GM21360 (cell line): ENCODE measurements at regions not wholly inside any gene's neighbourhood (a gene's known extent, or its start where the extent isn't known, plus 50 kb on each side); places are given as distances from the start of the nearest gene placed in this dataset.

Experiments used
- ATAC-seq: cut with Tn5 transposase; IDR thresholded peaks from one replicate; pipeline ENCODE4 v1.9.1; 2021; ENCODE audit warnings: mild to moderate bottlenecking, moderate library complexity; ENCODE audit not compliant: unreplicated experiment

- no peak for ATAC-seq
Observed at GRCh38 chr12:58186401-58186800, 245.0 kb downstream of the ATP23 start.

GRCh38 chr12:58186914-58187313, 245.5 kb downstream of the ATP23 start:
- no peak for ATAC-seq

DNA sequence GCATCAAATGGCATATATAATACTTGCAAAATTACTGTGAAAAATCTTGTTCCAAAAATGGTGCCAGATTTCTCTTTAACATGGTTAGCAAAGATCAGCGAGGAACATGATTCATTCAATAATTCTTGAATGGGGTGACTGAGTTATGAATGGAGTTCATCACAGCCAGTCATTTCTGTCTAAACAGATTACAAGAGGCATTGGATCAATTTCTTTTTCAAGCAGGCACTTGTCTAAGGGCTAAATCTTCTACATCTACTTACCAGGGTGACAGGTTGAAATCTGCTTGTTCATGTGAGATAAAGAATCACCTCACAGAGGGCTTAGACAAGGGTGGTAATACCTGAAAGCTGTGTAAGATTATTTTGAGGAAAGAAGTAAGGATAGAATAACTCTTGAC, 247.7 kb downstream of the ATP23 start:
- ATAC-seq = no peak

- ATAC-seq = no peak
Observed at GRCh38 chr12:58189893-58190292, 248.5 kb downstream of the ATP23 start.

DNA sequence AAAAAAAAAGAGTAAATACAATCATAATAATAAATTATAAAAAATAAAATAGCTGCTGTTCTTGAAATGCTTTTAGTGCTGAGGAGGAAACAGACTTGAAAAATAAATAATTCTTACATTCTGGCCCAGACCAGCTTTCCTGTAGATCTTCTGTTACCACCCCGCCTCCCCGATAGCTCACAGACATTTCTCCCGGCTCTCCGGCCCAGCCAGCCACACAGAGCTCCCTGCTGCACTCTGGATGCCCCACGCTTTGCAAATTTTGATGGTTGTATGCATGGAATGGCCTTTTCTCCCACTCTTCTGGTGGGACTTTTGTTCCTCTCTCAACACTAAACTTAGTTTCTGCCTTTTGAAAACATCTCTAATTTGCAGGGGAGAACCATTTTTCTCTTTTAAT, 249.3 kb downstream of the ATP23 start:
- no peak for ATAC-seq

GRCh38 chr12:58196971-58197370, 255.6 kb downstream of the ATP23 start:
- ATAC-seq = no peak

DNA sequence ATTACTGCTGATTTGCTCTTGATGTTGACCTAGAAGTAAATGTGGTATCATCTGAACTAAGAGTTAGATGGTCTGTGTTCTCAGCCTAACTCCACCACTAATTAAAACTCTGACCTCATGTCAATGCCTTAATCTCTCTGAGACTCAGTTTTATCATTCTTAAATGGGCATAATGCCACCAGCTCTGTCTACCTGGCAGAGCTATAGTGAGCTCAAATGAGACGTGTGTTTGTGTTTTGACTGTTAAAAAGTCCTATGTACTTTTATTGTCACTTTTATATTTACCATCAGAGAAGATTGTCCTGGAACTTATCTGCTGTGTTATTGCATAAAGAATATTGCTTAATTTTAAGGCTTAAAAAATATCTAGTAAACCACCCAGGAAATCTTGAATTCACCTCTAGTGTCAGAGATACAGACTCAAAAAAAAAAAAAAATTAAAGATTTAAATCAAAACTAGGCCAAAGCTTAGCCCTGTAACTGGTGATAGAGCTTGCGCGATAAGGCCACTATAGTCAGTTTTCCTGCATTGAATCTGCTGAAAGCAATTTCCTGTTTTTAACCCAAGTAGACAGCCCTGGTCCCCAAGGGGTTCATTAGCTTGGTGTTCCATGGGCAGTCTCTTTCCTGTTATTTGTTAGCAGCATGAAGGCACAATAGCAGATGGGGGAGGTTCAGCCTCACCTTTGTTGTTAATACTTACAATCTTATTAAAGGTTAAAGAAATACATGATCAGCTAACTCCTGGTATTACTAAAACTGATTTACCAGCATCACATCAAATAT, 261.8 kb downstream of the ATP23 start:
- ATAC-seq = no peak

DNA sequence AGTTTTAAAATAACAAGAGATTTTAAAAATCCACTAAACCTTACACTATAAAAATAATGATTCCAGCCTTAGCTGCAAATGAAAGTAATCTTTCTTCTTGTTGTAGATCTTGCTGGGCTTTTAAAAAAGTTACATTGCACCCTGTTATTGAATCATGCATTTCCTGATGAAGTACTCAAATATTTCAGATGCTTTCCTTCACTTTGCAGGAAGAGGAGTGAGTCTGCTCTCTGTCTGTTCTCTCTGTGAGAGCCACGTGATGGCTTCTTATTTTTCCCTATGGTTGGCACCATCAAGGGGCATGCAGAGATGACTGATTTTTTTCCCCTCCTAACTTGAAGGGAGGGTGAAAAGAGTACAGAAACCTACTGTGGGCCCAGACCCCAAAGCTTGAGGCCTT, 262.7 kb downstream of the ATP23 start:
- ATAC-seq = no peak

- ATAC-seq = no peak
Observed at GRCh38 chr12:58206876-58207275, 265.5 kb downstream of the ATP23 start.

DNA sequence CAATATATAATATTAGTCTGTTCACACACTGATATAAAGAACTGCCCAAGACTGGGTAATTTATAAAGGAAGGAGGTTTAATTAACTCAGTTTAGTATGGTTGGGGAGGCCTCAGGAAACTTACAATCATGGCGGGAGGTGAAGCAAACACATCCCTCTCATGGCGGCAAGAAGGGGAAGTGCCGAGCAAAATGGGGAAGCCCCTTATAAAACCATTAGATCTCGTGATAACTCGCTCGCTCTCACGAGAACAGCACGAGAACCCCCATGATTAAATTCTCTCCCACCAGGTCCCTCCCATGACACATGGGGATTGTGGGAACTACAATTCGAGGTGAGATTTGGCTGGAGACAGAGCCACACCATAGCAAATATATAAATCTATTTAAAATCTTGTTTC, 269.8 kb downstream of the ATP23 start:
- ATAC-seq = no peak

- no peak for ATAC-seq
Observed at GRCh38 chr12:58217130-58217529, 275.8 kb downstream of the ATP23 start.

GRCh38 chr12:58224536-58225105, 283.3 kb downstream of the ATP23 start:
- ATAC-seq = no peak

GRCh38 chr12:58225203-58225877, 284.0 kb downstream of the ATP23 start:
- ATAC-seq = no peak

DNA sequence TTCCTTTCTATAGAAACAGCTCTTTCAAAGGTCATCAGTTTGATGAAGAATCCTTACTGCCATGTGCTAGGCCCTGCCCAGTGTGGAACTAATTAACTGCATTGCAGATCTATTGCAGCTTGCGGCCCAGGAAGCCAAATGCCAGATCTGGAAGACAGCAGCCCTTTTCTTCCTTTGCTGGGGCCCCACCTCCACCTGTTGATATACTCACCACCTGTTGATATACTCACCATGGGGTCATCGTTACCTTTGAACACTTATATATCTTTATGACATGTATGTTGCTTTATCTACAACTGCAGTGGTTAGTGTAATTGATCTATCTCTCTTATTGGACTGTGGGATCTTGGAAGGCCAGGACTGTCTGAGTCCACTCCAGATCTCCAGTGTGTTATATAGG, 292.5 kb downstream of the ATP23 start:
- ATAC-seq = no peak

DNA sequence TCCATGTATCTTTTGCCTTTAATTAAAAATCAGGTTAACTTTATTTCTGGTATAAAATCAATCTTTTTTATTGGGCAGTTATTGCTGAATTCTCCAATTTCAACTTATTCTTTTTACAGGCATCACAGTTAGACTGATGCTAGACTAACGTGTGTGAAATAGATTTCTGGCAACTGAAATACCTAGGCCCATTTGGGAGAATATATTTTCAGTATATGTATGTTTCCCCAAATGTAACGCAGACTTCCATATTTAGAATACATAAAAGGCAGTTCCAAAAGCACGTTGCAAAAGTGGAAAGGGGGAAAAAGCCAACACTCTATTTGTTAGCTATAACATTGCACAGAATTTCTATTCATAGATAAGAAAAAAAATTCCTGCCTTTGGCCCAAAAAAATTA, 297.0 kb downstream of the ATP23 start:
- ATAC-seq = no peak

DNA sequence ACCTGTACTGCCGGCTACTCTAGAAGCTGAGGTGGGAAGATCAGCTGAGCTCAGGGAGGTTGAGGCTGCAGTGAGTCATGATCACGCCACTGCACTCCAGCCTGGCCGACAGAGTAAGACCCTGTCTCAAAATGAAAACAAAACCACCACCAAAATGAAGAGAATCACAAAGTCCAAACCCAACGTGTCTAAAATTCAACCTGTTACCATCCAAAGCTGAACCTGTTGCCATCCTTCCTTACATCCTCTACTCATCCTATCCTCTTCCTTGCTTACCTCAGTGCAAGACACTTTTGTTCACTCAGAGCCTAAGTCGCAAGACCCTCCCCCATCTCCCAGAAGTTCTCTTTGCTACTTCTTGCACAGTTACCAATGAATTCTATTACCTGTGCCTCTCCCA, 299.7 kb downstream of the ATP23 start:
- no peak for ATAC-seq

DNA sequence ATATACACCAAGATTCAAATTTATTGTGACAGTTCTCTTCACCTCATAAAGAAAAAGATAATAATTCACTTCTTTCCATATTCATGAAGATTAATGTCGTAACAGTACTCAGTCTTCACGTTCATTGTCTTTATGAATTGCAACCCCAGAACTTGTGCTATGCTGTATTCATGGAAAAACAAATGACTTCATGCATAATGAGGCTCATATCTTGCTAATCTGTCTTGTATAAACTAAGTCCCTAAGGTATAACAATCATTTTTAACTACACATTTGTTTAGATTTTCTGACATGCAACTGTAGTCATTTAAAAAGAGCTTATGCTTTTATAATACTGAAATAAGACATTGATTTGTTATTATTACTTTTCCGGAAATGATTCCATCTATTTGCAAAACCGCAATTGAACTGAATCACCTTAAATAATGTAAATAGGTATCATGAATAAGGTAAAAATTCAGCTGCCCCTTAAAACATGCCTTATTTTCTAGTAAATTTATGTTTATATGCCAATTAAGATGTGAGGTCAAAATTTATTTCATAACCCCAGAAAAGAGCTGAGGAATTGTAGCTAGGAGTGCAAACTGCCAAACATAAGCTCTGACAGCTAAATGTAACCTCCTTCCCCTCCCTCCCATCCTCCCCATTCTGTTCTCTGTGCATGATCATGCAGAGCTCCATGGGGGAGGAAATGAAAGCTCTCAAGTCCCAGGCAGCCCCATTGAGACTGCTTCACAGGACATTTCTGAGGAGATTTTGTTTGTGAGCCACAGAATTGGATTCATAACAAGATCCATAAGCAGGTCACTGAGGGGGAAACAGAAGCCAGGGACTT, 301.6 kb downstream of the ATP23 start:
- no peak for ATAC-seq

DNA sequence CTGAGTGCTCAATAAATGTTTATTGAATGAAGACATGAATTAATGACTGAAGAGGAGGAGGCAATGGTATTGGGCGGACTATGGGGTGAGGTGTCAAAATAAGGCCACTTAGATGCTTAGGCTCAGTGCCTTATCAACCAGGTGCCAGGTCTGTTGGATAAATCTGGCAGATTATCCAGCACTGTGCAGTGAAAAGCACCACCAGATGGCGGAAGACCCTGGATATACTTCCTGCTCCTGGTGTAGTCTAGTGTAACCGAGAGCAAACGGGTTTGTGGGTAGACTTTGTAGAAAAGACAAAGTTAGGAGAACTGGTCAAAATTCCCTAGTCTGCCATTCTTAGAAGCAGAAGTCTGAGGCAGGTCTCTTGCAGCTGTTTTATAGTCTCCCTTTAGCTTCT, 306.3 kb downstream of the ATP23 start:
- no peak for ATAC-seq

- ATAC-seq = no peak
Observed at GRCh38 chr12:58248599-58248998, 307.2 kb downstream of the ATP23 start.

GRCh38 chr12:58249610-58250009, 308.2 kb downstream of the ATP23 start:
- no peak for ATAC-seq

- ATAC-seq = no peak
Observed at GRCh38 chr12:58250077-58250476, 308.7 kb downstream of the ATP23 start.
